Lung microvascular endothelial cell (primary cell): ENCODE measurements at regions not wholly inside any gene's neighbourhood (a gene's known extent, or its start where the extent isn't known, plus 50 kb on each side); places are given as distances from the start of the nearest gene placed in this dataset.

Experiments
- DNase-seq, 2 donors: peaks; one replicate each; pipeline versions ENCODE4 v3.0.0 to v3.0.0-alpha.2; 2010; ENCODE audit warnings: low read depth in 2 of 2

DNA sequence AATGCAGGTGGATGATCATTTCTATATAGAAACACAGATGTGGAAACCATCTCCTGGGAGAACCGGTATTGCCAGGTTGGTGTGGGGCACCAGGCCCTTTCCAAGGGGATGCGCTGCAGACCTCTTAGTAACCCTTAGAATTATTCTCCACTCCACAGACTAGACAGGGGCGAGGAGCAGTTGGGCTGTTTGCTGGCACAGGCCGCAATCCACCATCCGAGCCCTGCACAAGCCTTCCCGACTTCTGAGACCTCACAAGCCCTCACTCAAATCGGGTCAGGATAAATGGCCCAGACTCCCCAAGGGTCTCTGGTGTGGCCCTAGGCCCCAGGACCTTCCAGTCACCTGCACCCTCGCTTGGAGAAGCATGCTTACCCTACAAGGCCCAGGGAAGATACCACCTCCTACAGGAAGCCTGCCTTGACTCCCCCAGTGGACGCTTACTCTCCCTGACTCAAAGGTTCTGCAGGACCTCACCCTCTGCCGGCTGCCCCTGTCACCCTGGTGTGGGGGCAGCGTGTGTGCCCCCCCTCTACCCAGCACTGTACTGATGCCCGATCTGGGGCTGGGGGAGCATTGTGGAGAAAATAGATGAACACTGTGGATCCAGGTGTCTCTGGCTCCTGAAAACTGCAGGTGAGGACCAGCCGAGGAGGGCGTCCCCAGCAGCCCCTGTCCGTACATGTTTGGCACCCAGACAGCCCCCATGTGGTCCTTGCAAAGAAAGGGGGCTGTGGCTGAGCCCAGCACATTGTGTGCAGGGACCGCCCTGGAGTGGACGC lies 49.8 kb upstream of the ACSF3 start:
- no peak for DNase-seq
